NCI-H128 (cell line): ENCODE measurements at regions not wholly inside any gene's neighbourhood (a gene's known extent, or its start where the extent isn't known, plus 50 kb on each side); places are given as distances from the start of the nearest gene placed in this dataset.
"Not testable (repeated sequence)": the region's sequence is repeated elsewhere in the genome, so short reads cannot be mapped to it uniquely, and the experiment has no call there.

Experiments
- DNase-seq: peaks from one replicate; lab custom pipeline; 2025; ENCODE audit not compliant: unreplicated experiment; lab: John Stamatoyannopoulos, UW

DNA sequence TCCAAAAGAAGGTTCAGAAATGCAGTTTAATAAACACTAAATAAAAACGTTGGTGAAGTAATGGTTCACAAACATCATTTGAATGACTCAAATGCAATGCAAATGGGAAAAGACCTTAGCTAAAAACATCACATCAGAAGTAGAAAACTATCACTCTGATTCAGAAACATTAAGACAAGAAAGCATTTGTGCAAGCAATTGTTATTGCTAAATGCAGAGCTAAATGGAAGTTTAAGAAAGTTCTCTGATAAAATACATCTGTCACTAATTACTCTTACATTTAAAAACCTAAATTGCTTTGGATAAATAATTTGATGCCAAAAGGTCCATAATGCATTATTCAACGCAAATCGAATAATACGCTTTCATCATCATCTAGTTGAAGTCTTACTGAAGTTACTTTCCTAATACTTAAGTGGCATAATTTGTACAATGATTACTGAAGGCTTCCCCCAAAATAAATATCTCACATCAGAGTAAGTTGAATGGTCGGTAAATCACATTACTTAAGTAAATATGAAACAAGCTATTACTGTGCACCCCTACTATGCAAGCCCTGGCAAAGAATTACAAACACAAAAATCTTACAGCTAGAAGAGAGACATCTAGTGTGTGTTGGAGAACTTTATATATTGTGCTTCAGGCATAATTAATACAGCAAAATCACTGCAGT, 105.7 kb upstream of the KCTD1 start:
- no peak for DNase-seq

DNA sequence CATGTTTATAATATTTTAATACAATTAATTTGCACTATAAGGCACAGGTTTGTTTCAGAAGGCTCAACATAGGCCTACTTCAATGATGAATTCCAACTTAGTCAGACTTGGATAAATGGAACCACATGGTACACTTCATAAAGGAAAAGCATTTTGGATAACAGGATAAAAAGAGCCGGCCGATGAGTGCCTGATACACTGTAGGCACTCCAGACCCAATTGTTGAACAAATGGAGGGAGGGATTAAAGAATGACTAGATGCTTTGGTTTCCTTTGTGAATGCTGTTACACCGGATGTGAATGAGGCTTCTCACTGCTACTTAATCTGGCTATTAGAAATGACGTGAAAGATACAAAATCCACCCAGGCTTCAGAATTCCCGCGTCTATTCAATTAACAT, 104.1 kb upstream of the KCTD1 start:
- DNase-seq: no peak

DNA sequence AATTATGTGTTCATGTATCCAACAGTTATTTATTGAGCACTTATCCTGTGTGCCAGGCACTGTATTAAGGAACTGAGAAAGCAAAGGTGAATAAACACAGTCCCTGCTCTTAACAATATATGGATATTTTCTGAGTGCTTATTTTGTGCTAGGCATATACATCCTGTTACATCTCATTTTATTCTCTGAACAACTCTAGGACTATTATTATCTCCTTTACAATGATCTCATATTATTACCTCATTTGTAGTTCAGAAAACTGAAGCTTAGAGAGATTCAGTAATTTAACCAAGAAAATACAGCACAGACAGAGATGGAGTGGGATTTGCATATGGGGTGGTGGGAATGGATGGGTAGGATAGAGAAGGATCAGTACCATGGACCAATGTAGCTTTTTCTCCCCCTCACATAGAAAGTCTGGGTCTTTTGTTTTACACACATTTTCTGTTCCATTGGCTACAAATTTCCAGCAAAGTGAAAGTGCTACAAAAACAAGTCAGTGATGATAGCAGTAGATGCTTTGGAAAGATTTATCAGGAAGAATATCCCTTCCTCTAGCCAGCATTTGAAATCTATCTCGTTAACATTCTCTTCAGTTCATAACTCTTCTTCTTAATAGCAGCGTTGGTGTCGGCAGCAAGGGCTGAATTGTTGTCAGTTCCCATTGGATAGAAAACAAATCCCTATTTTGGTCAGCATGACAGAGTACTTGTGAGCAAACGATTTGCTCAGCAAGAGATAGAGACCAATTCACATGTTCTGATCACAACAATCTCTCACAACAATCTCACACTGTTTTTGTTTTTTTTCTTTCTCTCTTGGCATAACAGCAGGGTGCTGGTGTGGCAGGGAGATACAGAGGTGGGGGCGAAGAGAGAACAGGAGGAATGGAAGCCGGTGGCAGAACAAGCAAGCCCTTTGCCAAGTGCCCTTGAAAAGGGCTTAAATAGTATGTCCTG, 102.2 kb upstream of the KCTD1 start:
- DNase-seq: no peak

DNA sequence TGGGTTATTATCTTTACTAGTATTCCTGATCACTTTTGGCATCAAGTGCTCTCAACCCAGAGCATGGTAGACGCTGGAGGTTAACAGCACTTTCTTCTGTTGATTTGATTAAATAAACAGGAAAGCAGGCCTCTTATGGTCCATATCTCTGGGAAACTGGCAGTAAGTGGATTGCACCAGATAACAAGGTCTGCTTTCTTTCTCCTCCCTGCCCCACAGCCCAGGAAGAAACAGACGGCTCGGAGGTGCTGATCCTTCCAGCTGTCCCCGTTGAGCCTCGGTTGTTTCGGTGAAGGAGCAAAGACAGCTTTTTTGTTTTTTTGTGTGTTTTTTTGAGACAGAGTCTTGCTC, 100.8 kb upstream of the KCTD1 start:
- no peak for DNase-seq

DNA sequence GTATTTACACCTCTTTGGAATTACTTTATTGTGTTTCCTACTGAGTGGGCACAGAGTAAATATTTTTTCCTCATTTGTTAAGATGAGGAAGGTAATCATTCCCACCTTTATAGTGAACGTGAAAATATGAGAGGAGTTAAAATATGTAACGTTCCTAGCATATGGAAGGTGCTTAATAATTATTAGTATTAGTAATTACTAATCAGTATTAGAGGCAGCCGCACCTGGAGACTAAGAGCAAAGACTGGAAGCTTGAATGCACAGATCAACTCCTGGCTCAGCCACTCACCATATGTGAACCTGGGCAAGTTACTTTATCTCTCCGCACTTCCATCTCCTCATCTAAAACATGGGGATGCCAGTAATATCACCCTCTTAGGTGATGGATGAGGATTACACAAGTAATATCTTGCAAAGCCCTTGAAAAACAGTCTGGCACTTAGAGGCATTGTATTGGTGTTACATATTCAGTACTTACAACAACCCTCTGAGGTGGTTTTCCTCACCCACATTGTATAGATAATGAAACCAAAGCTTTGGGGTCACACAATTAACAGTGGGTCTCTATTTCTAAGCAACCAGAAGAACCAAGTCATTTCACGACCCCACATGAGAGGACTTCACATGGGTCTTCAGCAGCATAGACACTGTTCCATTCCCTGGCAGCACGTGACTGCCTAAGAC, 100.3 kb upstream of the KCTD1 start:
- no peak for DNase-seq

DNA sequence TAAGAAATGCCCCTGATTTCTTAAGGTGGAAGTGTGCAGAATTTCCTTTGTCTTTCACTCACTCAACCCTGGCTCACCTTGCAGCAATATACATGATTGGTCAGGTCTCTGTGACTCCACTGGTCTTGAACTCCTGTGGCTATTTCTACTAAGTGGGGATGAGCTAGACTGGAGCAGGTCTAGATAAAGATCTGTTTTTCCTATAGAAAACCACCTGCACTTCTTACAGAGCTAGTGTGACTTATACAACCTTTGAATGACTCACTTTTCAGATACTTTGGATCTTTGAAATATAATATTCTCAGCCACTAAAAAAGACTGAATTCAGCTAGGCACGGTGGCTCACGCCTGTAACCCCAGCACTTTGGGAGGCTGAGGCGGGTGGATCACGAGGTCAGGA, 98.5 kb upstream of the KCTD1 start:
- DNase-seq: no peak

DNA sequence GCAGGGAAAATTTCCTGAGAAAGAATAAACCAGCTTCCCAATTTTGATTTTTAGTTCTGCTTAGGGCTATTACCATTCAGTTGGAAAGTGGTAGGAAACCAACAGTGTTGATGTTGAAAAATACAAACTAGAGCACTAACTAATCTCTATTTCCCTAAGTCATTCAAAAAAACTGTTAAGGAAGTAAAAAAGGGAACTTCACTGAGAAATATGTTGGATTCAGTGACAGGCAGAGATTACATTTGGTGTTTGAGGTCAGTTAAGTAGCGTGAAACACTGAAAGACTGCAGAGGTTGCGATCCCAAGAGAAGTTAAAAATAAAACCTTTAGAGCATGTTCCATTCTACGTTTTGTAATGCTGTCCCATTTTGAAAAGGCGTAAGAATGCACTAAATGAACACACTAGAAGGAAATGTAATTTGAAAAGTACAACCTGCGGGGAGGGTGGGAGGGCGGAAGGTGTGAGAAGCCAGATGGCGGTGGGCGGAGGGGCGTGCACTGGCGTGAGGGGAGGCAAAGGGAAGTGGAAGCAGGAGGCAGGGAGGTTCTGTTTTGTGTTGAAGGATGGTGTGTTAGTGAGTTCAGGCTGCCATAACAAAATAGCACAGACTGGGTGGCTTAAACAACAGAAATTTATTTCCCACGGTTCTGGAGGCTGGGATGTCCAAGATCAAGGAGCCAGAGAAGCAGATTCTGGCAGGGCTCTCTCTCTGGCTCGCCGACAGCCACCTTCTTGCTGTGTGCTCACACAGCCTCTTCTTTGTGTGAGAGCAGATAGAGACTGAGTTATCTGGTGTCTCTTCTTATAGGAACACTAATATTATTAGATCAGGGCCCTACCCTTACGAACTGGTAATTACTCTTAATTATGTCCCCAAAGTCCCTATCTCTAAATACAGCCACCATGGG, 94.3 kb upstream of the KCTD1 start:
- DNase-seq: no peak

DNA sequence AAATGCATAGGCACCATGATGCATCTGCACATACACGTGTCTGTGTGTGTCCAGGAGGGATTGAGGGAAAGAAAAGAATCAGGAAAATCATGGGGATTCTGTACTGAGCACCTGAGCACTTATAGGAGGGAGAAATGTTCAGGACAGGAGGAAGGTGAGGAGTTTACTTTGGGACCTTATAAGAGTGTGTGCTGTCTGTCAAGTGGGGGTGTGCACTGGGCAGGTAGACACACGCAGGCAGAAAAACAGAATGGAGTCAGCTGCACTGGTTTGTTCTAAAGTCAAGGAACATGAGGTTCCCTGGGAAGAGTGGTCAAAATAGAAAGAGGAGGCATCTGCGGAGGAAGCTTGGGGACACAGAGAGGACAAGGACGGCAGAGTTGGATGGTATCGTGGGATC, 92.2 kb upstream of the KCTD1 start:
- no peak for DNase-seq

DNA sequence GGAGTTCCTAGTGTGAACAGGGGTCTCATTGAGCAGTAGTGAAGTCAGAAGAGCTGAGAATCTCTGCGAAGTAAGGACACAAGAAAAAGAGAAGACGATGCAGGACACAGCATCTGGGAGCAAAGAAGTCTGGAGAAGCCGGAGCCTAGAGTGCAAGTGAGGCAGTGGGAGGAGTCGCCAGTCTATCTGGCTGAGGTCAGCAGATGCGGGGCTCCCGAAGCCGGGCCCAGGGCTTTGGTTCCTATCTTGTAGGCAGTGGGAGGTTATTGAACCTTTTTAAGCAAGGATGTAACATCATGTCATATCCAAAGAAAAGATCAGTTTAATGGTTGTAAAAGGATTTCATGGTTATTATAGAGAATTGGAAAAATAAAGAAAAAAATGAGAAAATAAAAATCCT, 90.8 kb upstream of the KCTD1 start:
- no peak for DNase-seq

DNA sequence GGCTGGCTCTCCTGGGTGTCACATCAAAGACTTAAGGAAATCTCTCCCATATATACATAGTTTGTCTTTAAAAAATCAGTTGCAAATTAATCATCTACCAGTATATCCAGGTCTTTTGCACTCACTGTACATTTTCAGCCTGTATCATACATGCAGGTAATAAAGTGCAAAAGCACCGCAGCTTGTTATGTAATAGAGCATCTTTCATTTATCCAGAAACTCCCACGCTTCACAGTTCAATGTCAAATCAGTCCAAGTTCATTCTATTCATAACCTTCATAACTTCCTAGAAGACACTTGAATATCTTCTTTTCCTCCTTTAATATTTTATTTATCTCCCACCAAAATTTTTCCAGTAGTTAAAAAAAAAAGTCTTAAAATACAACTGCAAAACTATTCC, 89.6 kb upstream of the KCTD1 start:
- no peak for DNase-seq

DNA sequence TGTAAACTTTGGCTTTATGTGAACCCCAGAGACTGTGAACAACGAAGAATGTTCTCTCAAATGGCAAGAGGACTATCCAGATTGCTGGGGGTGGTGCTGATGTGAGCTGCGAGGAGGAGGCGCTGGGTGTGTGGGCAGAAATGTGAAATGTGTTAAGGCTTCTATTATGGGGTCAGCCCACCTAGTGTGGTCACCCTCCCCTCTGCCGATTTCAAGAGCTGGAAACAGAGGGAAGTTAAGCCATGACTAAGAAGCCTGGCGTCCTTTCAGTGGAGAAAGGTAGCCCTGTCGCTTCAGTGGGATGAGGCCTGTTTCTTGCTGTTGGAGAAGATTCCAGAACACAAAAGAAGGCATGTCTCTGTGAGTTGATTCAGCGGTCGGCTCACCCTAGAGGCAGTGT, 89.0 kb upstream of the KCTD1 start:
- DNase-seq: no peak

DNA sequence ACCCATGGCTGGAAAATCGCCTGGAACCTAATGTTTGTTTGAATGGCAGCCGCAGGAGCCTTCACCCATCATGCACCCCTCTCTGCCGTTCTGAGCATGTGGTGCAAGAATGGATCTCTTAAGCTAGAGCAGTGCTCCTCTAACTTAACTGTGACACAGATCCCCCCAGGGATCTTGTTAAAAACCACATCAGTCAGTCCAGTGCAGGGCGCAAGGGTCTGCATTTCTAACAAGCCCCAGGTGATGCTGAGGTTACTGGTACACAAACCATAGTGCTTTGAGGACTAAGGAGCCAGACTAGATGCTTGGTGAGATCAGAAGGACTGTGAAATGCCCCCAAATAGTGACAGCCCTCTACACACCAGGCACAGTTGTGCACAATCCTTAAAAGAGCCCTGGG, 87.1 kb upstream of the KCTD1 start:
- DNase-seq: no peak

DNA sequence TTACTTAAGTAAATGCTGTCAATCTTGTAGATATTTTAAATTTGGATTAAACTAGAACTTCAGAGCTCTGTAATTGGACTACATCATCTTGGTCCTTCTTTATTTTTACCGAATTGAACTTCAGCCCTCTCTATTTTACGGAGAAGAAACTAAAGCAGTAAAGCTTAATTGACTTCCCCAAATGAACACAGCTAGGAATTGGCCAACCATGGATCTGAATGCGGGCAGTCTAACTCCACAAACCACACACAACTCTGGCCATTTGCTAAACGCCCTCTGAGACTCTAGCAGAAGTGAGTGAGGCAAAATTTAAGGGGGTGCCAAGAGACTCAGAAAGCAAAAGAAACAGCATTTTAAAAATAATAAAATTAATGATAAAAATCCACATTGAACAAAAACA, 86.3 kb upstream of the KCTD1 start:
- no peak for DNase-seq

DNA sequence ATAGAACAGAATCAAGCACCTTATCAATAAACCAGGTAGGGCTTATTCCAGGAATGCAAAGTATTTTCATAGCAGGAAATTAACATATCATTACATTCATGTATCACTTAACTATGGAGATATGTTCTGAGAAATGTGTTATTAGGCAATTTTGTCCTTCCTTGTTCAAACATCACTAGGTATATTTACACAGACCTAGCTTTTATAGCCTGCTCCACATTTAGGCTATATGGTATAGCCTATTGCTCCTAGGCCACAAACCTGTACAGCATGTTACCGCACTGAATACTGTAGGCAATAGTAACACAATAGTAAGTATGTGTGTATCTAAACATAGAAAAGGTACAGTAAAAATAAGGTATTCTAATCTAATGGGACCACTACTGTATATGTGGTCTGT, 82.8 kb upstream of the KCTD1 start:
- DNase-seq: no peak

DNA sequence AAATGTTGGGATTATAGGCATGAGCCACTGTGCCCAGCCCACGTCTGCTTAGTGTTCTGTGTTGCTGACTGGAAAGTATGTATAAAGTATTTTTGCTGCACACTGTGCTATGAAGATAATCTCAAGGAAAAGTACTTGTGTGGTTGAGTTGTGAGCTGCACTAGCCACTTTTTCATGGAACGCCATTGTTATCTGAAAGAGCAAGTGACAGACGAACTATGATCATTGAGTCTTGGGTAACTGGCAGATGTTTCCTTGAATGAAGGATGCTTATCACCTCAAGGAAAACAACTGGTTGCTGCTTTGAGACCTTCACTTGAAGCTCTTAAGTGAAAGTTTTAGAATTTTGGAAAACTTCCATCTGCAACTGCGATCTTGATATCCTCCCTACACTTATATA, 82.2 kb upstream of the KCTD1 start:
- no peak for DNase-seq

DNA sequence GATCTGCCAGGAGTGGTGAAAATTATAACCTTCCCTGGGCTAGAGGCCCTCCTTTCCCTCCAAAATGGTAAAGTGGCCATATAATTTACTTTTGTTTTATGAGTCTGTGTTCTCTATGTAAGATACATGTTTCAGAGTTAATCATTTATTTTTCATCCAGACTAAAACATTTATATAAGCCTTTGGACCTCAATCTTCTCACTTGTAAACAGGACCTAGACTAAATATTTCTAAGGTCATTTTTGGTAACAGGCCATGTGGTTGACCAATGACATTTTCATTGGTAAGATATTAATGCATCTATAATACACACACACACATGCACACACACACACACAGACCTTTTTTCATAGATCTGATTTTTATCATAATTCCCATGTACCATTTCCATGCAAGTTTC, 79.7 kb upstream of the KCTD1 start:
- DNase-seq: no peak

DNA sequence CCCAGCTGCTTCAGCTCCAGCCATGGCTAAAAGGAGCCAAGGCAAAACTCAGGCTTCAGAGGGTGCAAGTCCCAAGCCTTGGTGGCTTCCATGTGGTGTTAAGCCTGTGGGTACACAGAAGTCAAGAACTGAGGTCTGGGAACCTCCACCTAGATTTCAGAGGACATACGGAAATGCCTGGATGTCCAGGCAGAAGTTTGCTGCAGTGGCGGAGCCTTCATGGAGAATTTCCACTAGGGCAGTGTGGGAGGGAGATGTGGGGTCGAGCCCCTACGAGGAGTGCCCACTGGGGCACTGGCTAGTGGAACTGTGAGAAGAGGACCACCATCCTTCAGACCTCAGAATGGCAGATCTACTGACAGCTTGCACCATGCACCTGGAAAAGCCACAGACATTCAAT, 76.1 kb upstream of the KCTD1 start:
- no peak for DNase-seq

DNA sequence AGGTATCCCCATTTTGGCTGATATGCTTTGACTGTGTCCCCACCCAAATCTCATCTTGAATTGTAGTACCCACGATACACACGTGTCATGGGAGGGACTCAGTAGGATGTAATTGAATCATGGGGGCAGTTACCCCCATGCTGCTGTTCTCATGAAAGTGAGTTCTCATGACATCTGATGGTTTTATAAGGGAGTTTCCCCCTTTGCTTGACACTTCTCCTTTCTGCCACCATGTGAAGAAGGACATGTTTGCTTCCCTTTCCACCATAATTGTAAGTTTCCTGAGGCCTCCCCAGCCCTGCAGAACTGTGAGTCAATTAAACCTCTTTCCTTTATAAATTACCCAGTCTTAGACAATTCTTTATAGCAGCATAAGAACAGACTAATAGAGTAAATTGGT, 75.0 kb upstream of the KCTD1 start:
- DNase-seq: not testable (repeated sequence)

DNA sequence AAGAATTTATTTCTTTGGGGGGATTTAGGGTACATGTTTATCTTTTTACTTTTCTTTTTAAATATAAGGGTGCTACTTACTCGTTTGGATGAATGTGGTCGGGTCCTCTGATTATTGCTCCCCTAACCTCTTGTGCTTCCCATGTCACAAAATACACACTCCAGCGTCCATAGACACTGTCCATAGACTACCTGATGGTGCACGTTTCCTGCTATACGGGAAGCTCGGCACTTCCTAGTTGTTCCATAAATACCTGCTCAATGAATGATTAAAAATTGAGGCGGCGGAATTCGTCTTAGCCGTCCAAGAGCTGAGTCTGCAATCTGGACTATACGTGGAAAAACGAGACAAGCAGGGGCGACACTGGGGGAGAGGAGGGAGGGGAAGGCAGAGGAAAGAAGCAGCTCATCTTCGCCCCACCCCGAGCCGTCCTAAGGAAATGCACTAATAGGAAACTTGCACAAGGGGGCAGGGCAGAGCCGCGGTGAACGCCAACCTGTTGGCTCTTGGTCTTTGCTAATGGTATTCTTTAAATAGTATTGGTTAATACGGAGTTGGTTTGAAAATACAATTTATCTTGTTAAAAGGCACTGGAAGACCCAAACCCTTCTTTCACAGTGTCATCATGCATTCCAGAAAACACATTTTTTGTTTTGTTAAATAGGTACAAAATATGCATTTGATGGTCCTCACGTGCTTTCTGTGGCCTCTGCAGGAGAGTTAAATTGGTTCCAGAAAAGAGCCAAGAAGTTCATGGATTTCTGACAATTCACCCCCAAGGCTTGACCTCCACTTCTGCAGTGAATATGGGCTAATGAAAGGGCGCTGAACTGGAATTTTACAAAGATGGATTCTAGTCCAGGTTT, 73.0 kb upstream of the KCTD1 start:
- DNase-seq: no peak

DNA sequence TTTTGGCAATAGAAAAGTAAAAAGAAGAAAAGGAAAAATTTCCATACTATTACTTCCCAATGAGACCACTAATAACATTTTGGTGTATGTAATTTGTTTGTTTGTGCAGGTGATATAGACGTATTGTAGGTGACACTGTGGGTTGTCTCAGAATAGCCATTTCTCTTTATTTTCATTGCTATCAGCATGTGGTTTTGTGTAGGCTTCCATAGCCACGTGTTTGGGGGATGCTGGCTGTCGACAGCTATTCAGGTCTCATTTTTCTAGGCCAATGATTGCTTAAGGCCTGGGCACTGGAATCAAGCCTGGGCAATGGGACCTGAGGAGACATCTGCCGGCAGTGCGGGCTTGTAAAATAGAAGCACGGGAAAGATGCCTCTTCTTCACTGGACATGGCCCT, 71.0 kb upstream of the KCTD1 start:
- DNase-seq: no peak
